Left hindlimb (tissue), 1 donor: ENCODE measurements at regions not wholly inside any gene's neighbourhood (a gene's known extent, or its start where the extent isn't known, plus 50 kb on each side); places are given as distances from the start of the nearest gene placed in this dataset.
"Not testable (repeated sequence)": the region's sequence is repeated elsewhere in the genome, so short reads cannot be mapped to it uniquely, and the experiment has no call there.

Experiments
- DNase-seq: peaks from one replicate; pipeline ENCODE4 v3.0.0-alpha.2; 2018

DNA sequence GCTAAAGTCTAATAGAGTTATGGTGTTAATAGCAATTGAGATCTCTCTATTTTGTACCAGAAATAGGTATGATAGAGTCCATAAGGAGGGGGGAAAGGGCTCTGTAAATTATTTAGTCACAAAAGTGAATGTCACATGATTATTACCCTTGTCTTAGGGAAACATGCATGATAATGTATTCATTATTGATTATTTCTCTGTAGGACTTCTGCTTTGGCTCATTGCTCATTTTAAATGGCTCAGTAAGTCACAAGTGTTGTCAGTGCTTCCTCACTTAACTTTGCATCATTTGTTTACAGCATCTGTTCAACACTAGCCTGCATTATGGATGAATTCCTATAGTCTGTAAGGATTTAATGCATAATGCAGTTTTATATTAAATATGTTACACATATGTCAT is 788.8 kb upstream of the EDIL3 start:
- no peak for DNase-seq

DNA sequence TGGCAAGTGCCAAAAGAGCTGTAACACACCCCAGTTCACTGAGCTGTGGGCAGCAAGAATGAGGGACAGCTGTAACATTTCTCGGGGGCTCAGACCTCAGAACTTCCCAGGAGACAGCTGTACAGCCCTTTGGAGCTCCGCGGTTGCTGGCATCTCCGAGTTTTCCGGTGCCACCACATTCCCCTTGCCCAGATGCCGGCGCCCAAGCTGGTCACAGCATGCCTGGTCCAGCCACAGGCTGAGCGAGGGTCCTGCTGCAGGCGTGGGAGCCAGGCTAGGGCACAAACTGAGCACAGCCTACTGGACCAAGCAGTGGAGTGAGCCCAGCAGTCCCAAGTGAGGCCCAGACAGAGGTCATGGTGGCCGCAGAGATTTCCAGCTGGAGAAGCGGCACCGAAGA is 797.7 kb upstream of the EDIL3 start:
- DNase-seq: no peak

DNA sequence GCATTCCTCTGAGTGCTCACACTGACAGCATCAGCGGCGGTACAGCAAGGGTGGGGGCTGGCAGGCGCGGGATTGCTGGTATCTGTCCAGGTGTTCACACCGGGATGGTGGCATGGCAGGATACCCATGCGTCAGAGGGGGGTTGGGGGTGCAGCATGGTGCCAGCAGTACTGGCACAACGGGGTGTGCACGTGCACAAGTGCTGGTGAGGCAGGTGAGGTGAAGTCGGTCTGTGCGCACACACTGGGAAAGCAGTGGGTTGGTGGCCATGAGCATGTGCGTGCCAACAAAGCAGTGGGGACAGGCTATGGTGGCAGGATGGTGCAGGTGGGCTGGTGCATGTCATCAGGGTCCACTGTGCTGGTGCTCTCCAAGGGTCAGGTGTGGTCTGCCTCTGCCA is 819.6 kb upstream of the EDIL3 start:
- DNase-seq: no peak

DNA sequence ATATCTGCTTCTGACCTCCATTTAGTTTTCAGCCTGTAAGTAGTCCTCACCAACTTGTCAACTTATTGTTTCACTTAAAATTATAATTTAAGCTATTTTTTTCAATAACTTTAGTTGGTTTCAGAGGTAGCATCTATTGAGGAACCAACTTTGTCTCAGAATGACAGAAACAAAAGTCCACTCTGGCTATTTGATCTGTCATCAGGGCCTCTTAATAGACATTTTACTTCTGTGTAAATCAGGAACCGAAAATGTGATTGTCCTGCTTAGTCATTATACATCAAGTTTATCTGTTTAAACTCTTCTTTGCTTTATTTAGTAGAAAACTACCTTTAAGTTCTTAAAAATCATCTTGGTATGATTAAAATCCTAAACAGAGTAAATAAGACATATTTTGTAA is 820.8 kb upstream of the EDIL3 start:
- DNase-seq: no peak

DNA sequence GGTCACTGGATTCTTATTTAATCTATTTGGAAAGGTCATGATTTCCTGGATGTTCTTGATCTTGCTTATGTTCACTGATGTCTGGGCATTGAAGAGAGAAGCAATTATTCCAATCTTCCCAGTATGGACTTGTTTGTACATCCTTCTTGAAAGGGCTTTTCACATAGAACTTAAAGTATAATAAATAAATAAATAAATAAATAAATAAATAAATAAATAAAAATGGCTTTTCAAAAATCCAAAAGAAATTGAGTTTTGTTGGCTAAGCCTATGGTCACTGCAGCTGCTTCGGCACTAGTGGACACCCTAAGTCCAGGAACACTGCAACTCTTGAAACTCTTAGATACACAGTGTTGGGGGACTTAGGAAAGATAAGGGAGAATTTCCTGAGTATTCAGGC is 840.7 kb upstream of the EDIL3 start:
- no peak for DNase-seq

DNA sequence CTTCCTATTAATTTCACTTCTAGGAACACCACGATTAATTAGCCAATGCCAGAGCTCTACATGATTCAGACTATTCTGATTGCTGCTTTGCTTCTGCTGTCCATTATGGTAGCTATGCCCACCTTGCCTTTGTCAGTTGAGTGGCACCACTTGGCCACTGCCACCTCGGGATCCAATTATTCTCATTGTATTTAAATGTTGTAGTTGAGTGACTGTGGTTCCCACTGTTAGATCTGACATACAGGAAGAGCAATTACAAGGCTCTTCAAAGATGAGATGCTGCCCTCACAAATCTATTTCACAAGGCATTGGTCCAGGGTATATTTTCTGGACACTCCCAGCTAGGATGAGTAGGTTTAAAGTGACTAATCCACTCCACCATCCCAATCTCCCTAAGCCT is 864.5 kb upstream of the EDIL3 start:
- DNase-seq: no peak

DNA sequence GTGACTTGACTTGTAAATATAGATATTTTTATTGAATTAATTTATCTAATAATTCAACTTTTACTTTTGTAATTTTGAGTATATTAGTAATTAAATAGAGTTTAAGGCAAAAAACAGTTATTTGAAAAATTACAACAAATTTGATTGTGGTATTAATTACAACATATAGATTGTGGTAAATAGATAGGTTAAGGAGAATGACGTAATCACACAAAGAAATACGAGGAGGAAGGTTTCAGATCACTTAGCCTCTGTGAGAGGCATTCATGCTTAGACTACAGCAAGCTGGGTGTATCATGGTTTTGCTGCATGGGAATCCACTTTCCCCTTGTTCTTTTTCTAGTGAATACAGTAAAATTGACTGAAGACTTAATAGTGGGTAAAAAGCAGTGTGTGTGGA is 878.4 kb upstream of the EDIL3 start:
- DNase-seq: no peak

DNA sequence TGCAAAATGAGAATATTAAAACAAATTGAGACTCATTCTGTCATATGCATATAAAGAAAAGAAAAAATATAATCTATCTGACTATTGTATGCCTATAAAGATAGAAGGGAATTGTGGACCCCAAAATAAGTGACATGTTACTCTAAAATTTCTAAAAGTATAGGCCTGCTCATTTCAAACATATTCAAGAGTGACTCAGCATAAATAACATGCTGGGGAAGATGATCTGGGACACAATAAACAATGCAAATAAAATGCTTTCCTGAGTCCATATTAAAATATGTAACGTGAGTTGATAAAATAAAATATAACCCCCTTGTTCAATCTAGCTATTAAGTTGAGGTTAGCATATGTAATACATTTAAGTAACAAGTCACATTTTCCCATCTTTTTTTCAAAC is 882.0 kb upstream of the EDIL3 start:
- DNase-seq: no peak

DNA sequence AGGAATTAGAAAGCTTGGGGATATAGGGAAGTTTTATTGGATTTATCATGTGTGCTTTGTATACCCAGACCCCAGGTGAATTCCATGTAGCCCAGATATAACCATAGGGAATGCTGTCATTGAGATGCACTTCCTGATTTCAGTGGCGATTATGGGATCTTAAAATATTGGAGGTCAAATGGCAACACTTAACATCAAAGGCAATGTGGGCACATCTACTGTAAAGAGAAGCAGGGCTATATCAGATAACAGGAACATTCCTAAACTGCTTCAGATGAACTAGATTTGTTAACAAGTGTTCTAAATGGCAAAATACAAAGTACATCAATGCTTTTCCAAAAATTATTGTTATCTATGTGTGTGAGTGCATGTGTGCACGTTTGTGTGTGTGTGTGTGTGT is 883.5 kb upstream of the EDIL3 start:
- DNase-seq: no peak

DNA sequence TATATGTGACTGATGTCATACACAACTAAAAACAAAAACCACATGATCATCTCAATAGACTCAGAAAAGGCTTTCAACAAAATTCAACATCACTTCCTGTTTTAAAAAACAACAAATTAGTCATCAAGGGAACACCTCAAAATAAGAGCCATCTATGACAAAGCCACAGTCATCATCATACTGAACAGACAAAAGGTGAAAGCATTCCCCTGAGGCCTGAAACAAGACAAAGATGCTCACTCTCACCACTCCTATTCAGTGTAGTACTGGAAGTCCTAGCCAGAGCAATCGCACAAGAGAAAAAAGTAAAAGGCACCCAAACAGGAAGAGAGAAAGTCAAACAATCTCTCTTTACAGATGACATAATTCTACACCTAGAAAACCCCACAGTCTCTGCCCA is 893.5 kb upstream of the EDIL3 start:
- DNase-seq: no peak

DNA sequence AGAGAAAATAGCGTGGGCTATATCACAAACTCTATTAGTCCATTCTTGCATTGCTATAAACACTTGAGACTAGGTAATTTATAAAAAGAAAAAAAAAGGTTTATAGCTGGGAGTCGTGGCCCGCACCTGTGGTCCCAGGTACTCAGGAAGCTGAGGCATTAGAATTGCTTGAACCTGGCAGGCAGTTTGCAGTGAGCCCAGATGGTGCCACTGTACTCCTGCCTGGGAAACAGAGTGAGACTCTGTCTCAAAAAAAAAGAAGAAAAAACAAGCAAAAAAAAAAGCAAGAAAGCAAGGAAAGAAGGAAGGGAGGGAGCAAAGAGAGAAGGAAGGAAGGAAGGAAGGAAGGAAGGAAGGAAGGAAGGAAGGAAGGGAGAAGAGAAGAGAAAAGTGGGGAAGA is 904.2 kb upstream of the EDIL3 start:
- DNase-seq: no peak

DNA sequence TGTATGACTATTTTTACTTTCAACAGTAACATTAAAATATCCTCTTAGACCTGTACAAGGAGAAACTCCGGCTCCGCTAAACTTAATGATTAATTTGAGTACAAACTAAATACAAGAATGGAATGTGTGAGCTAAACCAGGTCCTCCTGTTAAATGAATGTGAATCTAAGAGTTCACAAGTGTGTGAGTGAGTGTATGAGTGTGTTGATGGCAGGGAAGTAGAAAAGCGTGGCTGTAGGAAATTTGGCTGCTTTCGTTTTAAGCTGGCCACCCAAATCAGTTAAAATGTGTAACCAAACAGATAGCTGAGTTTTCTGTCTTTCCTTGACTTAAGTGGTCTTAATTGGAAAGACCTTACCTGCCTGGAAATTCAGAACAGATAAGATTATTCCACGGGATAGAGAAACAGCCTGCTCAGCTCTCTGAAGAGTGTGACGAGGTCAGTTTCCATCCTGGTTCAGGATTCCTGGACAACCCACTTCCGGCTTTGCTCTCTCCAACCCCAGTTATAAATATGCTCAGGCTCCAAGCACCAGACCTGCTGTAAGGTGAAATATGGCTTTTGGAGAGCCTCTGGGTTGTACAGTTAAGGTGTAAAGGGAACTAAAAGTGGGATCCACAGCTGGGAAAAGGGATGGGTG is 908.6 kb upstream of the EDIL3 start:
- no peak for DNase-seq

DNA sequence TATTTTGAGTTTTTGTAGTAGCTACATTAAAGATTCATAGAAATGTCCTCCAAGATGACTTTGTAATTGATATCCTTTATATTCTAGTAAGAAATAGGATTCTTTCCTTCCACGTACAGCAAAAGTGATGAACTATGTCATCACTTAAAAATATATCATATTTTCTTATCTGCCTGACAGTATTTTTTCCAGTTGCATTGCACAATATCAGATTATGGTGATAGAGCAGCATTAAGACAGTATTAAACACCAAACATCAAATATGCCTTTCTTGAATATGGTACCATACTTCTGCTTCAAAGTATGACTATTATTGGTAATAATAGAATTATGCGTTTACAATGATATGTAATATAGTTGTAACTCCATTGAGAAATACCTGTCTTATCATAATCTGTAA is 919.8 kb upstream of the EDIL3 start:
- no peak for DNase-seq

DNA sequence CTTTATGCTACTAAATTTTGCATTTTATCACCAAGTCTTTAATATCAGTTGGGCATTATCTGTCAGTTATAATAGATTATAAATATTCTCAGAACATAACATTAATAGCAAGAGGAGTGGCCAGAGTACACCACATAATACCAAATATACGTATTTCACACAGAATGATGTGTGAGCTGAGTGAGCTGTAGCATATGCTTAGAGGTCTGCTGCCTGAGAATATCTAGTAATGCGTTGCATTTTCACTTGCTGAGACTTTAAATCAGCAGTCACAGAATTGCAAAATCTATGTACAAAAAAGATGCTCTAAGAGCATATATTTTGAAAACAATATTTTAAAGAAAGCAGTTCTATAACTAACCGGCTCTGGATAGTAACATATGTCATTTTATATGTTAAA is 921.1 kb upstream of the EDIL3 start:
- no peak for DNase-seq

DNA sequence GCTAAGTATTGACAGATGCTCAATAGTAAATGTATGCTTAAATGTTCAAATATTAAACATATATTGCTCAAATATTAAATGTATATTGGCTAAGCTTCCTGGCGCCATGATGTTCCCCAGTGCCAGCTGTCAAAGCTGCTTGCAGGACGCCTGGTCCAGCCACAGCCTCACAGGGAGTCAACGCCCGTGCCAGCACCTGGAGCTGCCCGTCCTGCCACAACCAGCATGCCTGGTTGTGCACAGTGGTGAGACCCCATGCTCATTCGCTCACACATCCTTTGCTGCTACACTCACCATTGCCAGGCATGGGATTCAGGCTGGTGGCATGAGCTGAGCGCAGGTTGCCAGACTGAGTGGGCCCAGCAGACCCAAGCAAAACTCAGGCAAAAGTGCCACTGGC is 926.9 kb upstream of the EDIL3 start:
- no peak for DNase-seq

DNA sequence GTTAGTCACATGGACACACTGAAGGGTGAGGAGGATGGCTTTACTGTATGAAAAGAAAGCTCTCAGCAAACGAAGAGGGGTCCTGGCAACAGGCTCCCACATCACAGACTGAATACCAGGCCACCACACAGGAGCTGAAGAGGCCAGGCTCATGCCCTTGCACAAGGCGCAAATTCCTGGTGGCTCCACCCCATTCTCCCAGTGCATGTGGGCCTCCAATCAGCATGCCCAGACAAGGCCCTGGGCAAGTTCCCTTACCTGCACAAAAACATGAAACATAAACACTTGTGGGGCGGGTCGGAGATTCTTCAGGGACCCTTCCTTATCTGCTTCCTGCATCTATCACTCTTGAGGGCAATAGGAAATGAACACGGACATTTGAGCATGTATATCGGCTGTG is 935.8 kb upstream of the EDIL3 start:
- no peak for DNase-seq

DNA sequence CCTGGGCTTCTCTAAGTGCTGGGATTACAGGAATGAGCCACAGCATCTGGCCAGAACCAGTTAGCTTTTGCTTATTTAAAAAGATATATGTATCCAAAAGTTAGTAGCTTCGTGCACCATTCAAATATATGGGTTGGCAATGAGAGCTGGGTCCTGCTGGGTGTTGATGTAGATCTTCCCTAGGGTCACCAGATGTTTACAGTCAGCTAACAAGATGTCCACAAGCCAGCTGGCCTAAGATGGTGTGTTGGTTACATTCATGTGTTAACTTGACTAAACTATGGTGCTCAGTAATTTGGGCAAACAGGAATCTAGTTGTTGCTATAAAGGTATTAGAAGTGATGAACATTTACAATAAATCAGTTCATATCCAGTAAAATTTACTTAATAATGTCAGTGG is 948.6 kb upstream of the EDIL3 start:
- DNase-seq: no peak

DNA sequence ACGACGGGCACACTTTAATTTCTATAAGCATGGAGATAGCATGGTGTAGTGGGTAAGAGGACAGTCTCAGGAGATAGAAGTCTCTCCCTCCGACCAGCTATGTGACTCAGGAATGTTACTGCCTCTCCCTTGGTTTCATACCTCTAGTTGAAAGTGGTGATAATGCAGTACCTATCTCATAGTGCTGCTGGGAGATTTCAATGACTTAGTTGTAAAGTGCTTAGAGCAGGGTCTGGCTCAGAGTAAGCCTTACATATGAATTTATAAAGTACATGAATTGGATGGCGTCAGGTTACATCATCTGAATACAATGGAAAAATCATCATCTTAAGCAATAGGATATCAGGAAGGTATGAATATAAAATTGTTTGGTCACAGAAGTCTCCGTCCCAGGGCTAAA is 952.8 kb upstream of the EDIL3 start:
- no peak for DNase-seq

DNA sequence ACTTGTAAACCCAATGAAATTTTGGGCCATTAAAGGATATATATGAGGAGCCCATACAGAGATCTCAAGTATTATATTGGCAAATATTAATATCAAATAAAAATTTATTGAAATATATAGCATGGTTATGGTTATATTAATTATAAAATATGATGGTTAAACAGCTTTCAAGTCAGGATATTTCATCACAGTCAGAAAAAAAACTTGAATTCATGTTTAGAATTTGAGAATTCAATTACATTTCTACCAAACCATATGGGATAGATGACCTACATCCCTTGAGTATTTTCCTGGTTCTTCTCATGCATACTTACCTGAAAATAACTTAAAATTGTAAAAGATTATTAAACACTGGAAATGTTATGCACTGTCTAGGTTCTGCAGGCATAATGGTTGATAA is 956.1 kb upstream of the EDIL3 start:
- DNase-seq: no peak

DNA sequence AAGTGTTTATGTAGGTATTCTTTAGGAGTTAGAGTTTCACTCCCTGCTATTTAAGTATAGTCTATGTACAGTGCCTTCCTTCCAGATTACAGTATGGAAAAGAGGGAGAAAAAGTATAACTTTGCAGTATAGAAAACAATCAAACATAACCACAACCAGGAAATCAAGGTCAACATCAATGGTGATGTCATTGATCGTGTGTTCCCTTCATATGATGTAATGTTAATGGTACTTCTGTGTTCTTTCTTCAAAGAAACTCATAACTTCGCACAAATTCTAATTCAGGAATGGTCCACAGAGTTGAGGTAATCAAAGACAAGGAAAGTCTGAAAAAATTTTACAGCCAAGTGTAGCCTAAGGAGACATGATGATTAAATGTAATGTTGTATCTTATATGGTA is 961.1 kb upstream of the EDIL3 start:
- DNase-seq: no peak

DNA sequence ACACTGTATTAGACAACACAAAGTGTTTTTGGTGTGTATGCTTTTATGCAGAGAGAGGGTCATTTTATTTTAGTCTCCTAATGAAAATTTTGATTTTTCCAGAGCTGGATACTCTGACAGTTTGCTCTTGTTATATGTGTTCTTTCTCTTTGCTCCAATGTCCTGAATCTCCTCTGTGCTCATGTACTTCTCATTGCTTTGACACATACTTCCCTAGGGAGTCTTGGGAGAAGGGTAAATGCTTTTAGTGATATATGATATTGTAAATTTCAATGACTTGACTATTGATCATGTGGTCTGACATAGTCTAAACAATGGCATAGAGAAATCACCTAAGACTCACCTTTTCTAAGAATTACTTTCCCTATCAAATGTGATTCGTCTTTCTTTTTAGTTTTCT is 972.6 kb upstream of the EDIL3 start:
- DNase-seq: no peak

DNA sequence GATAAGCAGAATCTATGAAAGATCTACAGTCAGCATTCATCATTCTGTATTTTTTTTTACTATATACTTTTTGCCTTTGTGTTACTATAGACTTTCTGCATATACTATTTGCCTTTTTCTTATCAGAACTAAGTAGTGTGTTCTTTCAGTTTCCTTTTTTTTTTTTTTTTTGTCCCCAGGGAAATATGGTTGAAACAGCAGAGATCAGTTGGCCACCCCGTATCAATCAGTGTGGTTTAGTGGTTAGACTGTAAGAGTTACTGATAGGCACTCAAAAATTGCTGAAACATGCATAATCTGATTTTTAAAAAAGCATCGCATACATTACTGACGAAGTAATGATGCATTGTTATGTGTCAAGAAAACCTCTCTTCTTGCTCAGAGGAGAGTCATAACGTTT is 990.8 kb upstream of the EDIL3 start:
- DNase-seq: no peak

DNA sequence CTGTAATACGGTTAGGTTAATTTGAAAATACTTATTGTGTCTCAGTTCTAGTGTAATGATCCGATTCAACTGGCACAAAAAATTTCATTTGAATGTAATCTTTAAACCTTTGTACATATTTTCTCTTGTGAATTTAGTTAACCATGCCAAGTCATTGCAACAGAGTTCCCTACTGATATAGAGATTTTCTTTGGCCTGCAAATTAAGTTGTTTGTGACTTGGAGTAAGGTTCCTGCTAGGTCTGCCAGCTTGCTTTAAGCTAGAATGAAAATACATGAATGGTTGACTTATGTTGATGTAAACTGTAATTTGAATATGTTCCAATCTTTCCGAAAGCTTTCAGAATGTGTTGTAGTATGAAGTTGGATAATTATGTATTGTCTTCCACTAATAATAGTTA is 1004.1 kb upstream of the EDIL3 start:
- no peak for DNase-seq

DNA sequence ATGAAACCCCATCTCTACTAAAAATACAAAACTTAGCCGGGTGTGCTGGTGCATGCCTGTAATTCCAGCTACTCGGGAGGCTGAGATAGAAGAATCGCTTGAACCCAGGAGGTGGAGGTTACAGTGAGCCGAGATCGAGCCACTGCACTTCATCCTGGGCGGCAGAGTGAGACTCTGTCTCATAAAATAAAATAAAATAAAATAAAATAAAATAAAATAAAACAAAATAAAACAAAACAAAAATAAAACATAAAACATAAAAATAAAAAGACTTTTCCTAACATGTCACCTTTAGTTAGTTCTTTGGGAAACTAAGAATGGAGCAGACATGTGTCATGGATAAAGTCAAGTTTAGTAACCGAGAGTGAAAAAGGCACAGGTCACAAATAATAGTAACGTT is 1007.6 kb upstream of the EDIL3 start:
- not testable (repeated sequence) for DNase-seq

DNA sequence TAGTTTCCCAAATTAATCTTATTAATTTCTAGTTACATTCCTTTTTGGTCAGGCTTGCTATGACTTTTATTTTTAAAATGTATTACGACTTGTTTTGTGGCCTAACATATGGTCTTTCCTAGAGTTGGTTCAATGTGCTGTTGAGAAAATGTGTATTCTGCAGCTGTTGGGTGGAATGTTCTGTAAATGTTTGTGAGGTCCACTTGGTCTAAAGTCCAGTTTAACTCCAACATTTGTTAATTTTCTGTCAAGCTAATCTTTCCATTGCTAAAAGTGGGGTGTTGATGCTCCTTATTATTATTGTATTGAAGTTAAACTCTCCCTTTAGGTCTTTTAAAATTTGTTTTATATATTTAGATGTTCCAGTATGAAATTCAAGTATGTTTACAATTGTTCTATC is 1010.8 kb upstream of the EDIL3 start:
- no peak for DNase-seq

DNA sequence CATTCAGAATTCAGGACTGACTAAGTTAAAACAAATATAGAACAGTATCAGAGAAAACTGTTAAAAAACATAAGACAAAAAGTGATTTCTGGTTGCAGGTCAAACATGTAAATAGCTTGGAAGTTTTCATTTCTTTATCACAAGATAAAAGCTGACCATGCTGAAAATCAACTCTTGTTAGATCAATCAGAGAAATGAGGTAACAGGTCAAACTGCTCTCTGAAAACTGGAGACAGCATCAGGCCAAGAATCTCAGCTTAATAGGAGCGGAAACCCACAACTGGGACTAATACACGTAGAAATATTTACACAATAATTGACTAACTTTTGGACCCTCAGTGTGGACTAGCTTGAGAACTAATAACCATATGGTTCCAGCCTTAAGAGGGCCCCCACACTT is 1012.8 kb upstream of the EDIL3 start:
- DNase-seq: no peak
